GM12878 (cell line): ENCODE measurements at regions not wholly inside any gene's neighbourhood (a gene's known extent, or its start where the extent isn't known, plus 50 kb on each side); places are given as distances from the start of the nearest gene placed in this dataset.
"Not testable (repeated sequence)": the region's sequence is repeated elsewhere in the genome, so short reads cannot be mapped to it uniquely, and the experiment has no call there.

Experiments
- ATAC-seq: fragments of 200-7000 bp; cut with Tn5 transposase; 3 replicates; pipeline ENCODE4 v1.9.1; 2020; ENCODE audit warnings: mild to moderate bottlenecking, moderate library complexity
- BruUV-seq: library from RNA; stranded (reverse); fragments of 400-500 nt; replicated peaks from 2 replicates; lab custom pipeline; 2021; lab: Mats Ljungman, UMichigan
- CTCF ChIA-PET: fragments of 300-600 bp; sonication (Branson Sonifier 250); formaldehyde crosslinking; extraction: SDS; loops from one replicate; lab custom pipeline; 2021; ENCODE audit warnings: inconsistent platforms; lab: Yijun Ruan, JAX
- POLR2A ChIA-PET: fragments of 350-600 bp; formaldehyde crosslinking; extraction: SDS; loops from one replicate; lab custom pipeline; 2021; ENCODE audit warnings: inconsistent platforms; lab: Charles Lee
- RAD21 ChIA-PET: fragments of 300-600 bp; sonication (Branson Sonifier 250); formaldehyde crosslinking; loops from one replicate; lab custom pipeline; 2023; ENCODE audit warnings: antibody characterized with exemption; ENCODE audit not compliant: unreplicated experiment; lab: Charles Lee
- SMC1A ChIA-PET: fragments of 300-600 bp; sonication (Branson Sonifier 250); formaldehyde crosslinking; loops from one replicate; lab custom pipeline; 2023; ENCODE audit not compliant: unreplicated experiment, uncharacterized antibody; lab: Charles Lee
- DNase-seq: peaks from one replicate; pipeline ENCODE4 v3.0.0-alpha.2; 2011; ENCODE audit warnings: low read depth, low spot score
- FAIRE-seq: peaks from 3 replicates; lab custom pipeline; 2011; peaks lifted over from hg19 to GRCh38; lab: Jason Lieb, UNC
- H2AFZ ChIP-seq: 2 replicates; pipeline ENCODE4 v1.6.0; 2011; ENCODE audit warnings: low read depth, low read length, control low read depth; ENCODE audit not compliant: control insufficient read depth
- H3K27ac ChIP-seq: 2 replicates; pipeline ENCODE4 v1.5.1; 2011; ENCODE audit warnings: control low read depth; ENCODE audit not compliant: control insufficient read depth, insufficient read depth
- H3K27me3 ChIP-seq, 2 experiments: replicated peaks in 1 of 2; 2 replicates each; pipeline versions ENCODE4 v1.6.0 to v1.6.1; 2011; ENCODE audit warnings: low read length in 1 of 2; ENCODE audit not compliant: control insufficient read depth in 2 of 2, insufficient read depth in 2 of 2
- H3K36me3 ChIP-seq, 2 experiments: 2 replicates each; pipeline ENCODE4 v1.5.1; 2011; ENCODE audit warnings: low read length in 1 of 2; ENCODE audit not compliant: control insufficient read depth in 2 of 2, insufficient read depth in 2 of 2
- H3K4me1 ChIP-seq: 2 replicates; pipeline ENCODE4 v1.6.1; 2011; ENCODE audit warnings: mild to moderate bottlenecking, low read length, moderate library complexity, mixed read lengths; ENCODE audit not compliant: control insufficient read depth, insufficient read depth
- H3K4me2 ChIP-seq: 2 replicates; pipeline ENCODE4 v1.6.0; 2011; ENCODE audit warnings: control low read depth; ENCODE audit not compliant: control insufficient read depth, insufficient read depth
- H3K4me3 ChIP-seq: fragments of 200-600 bp; sonication (generic); 2 replicates; pipeline ENCODE4 v1.5.1; 2016
- H3K79me2 ChIP-seq: 2 replicates; pipeline ENCODE4 v1.6.0; 2011; ENCODE audit warnings: low read length; ENCODE audit not compliant: control insufficient read depth, insufficient read depth
- H3K9ac ChIP-seq: 2 replicates; pipeline ENCODE4 v1.8.0; 2011; ENCODE audit warnings: low read length, control low read depth, mixed read lengths; ENCODE audit not compliant: control insufficient read depth, insufficient read depth
- H3K9me3 ChIP-seq: replicated peaks from 3 replicates; pipeline ENCODE4 v1.5.1; 2011; ENCODE audit warnings: mild to moderate bottlenecking, low read length; ENCODE audit not compliant: control insufficient read depth, insufficient read depth
- H4K20me1 ChIP-seq: 2 replicates; pipeline ENCODE4 v1.6.0; 2011; ENCODE audit not compliant: control insufficient read depth, insufficient read depth
- ESRRA ChIP-seq: IDR thresholded peaks from 2 replicates; pipeline ENCODE4 v1.6.1; 2012; ENCODE audit warnings: mild to moderate bottlenecking, low read length, improper control_type of control experiment
- MTA2 ChIP-seq: fragments of 450-650 bp; IDR thresholded peaks from 2 replicates; pipeline ENCODE4 v1.6.1; 2016; ENCODE audit warnings: low read depth, mild to moderate bottlenecking, moderate library complexity
- WGBS: methylation state at CpG from one replicate; pipeline ENCODE4 v1.1.6; 2016; ENCODE audit warnings: low lambda C conversion rate; ENCODE audit not compliant: insufficient replicate concordance, insufficient coverage; ENCODE audit errors: missing lambda C conversion rate; 5-methylcytosine and 5-hydroxymethylcytosine counted together
- in situ Hi-C: fragments of 300-500 bp; cut with MboI; formaldehyde crosslinking; loops from 9 replicates; pipeline ENCODE4 v1.14.3; 2018; ENCODE audit warnings: mixed read lengths
- intact Hi-C: fragments of 100-400 bp; cut with micrococcal nuclease; formaldehyde crosslinking; loops from one replicate; pipeline ENCODE4 v1.14.2; 2022; ENCODE audit not compliant: unreplicated experiment
- TF ChIP-seq, protein P1 (sequence below): IDR thresholded peaks from 2 replicates; pipeline ENCODE4 v1.6.1; 2011; ENCODE audit warnings: borderline replicate concordance, low read depth, mild to moderate bottlenecking, moderate library complexity, low read length; ENCODE audit not compliant: insufficient read depth, poor library complexity, severe bottlenecking

DNA sequence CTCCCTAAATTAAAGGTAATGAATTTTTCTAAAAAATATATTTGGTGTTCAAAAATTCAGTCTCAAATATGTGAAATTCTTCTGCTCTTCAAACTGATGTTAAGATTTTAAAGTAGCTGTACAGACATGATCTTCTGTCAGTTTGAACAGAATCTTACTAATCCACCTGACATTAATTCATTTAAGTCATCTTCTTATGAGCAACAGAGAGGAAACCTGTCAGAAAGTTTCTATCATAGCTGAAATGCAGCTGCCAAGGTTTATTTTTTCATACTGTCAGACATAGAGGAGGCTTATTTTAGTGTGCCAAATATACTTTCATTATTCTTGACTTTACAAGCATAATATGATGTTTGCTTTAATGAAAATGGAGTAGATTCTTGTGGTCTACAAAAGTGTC, 686.6 kb upstream of the MIS18BP1 start (continued):
- TF ChIP-seq, protein P1, sequence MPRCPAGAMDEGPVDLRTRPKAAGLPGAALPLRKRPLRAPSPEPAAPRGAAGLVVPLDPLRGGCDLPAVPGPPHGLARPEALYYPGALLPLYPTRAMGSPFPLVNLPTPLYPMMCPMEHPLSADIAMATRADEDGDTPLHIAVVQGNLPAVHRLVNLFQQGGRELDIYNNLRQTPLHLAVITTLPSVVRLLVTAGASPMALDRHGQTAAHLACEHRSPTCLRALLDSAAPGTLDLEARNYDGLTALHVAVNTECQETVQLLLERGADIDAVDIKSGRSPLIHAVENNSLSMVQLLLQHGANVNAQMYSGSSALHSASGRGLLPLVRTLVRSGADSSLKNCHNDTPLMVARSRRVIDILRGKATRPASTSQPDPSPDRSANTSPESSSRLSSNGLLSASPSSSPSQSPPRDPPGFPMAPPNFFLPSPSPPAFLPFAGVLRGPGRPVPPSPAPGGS, result no peak
- TF ChIP-seq MTA2 (no peak), ESRRA (no peak)

DNA sequence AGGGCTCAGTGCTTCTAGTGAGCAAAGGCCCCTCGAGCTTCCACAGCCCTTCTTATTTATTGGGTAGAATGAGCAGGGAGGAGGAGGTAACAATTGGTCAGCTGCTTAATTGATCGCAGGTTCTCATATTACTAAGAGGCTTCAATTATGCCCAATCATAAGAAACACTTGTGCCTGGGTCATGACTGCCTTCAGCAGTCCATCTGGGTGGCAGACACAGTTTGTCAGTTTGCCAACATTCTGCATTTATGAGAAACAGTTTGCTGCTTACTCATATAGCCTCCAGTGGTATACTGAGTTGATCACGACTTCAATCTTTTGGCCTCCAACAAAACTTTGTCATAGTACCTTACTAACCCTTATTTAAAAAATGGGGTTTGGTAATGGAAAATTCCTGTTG, 667.0 kb upstream of the MIS18BP1 start:
- intact Hi-C loops, H3K9me3 ChIP-seq, DNase-seq, H4K20me1 ChIP-seq, BruUV-seq, in situ Hi-C loops, FAIRE-seq, H3K27ac ChIP-seq, H3K27me3 ChIP-seq, H3K79me2 ChIP-seq, H3K4me2 ChIP-seq, POLR2A ChIA-PET, H3K9ac ChIP-seq, H3K4me1 ChIP-seq, RAD21 ChIA-PET, ATAC-seq, H3K4me3 ChIP-seq, H2AFZ ChIP-seq, H3K36me3 ChIP-seq: not testable (repeated sequence)
- ChIA-PET SMC1A (interaction anchor here (0.8 to 1.3 kb wide), 3 partner anchors 18 to 254 kb away, joined by 3 read pairs; no protein-coding TSS in a partner anchor), CTCF (interaction anchor here (0.8 to 1.1 kb wide), 3 partner anchors 19 to 82 kb away, joined by 3 read pairs; no protein-coding TSS in a partner anchor)
- WGBS, result 64% methylated on average over 3 of the region's 3 CpGs
